ENCODE measurements at regions not wholly inside any gene's neighbourhood (a gene's known extent, or its start where the extent isn't known, plus 50 kb on each side); places are given as distances from the start of the nearest gene placed in this dataset.

- DNase-seq (ENCODE audit: low read depth) = no peak
These were observed 57.2 kb downstream of the NKX6-1 start for GRCh38 chr4:84441758-84442377.

- DNase-seq (ENCODE audit: low read depth) = no peak
These were observed 59.1 kb downstream of the NKX6-1 start for GRCh38 chr4:84439996-84440395.

- no peak for DNase-seq (ENCODE audit: low read depth)
These were observed 62.3 kb downstream of the NKX6-1 start for GRCh38 chr4:84436812-84437211.

- DNase-seq (ENCODE audit: low read depth) = no peak
These were observed 64.7 kb downstream of the NKX6-1 start for GRCh38 chr4:84434344-84434743.

- DNase-seq (ENCODE audit: low read depth) = no peak
These were observed 65.4 kb downstream of the NKX6-1 start for GRCh38 chr4:84433633-84434222.

- no peak for DNase-seq (ENCODE audit: low read depth)
These were observed 66.4 kb downstream of the NKX6-1 start for GRCh38 chr4:84432713-84433112.

GRCh38 chr4:84420608-84421007 is 78.5 kb downstream of the NKX6-1 start:
- DNase-seq (ENCODE audit: low read depth) = no peak

GRCh38 chr4:84419201-84419600 is 79.9 kb downstream of the NKX6-1 start:
- DNase-seq (ENCODE audit: low read depth) = no peak

GRCh38 chr4:84417997-84418709 is 80.9 kb downstream of the NKX6-1 start:
- DNase-seq (ENCODE audit: low read depth) = no peak

- no peak for DNase-seq (ENCODE audit: low read depth)
These were observed 85.1 kb downstream of the NKX6-1 start for GRCh38 chr4:84413976-84414375.

- DNase-seq (ENCODE audit: low read depth) = no peak
These were observed 85.6 kb downstream of the NKX6-1 start for GRCh38 chr4:84413480-84413879.

GRCh38 chr4:84412062-84412461 is 87.0 kb downstream of the NKX6-1 start:
- no peak for DNase-seq (ENCODE audit: low read depth)

- no peak for DNase-seq (ENCODE audit: low read depth)
These were observed 91.3 kb downstream of the NKX6-1 start for GRCh38 chr4:84407554-84408407.

GRCh38 chr4:84403656-84404055 is 95.4 kb downstream of the NKX6-1 start:
- no peak for DNase-seq (ENCODE audit: low read depth)

- no peak for DNase-seq (ENCODE audit: low read depth)
These were observed 97.3 kb downstream of the NKX6-1 start for GRCh38 chr4:84401701-84402306.

GRCh38 chr4:84394386-84394785 is 104.7 kb downstream of the NKX6-1 start:
- no peak for DNase-seq (ENCODE audit: low read depth)

GRCh38 chr4:84392951-84393590 is 106.0 kb downstream of the NKX6-1 start:
- no peak for DNase-seq (ENCODE audit: low read depth)

- DNase-seq (ENCODE audit: low read depth) = no peak
These were observed 109.7 kb downstream of the NKX6-1 start for GRCh38 chr4:84389406-84389805.

- no peak for DNase-seq (ENCODE audit: low read depth)
These were observed 113.9 kb downstream of the NKX6-1 start for GRCh38 chr4:84385203-84385602.

GRCh38 chr4:84384801-84385200 is 114.3 kb downstream of the NKX6-1 start:
- DNase-seq (ENCODE audit: low read depth) = no peak

GRCh38 chr4:84381759-84382158 is 117.3 kb downstream of the NKX6-1 start:
- no peak for DNase-seq (ENCODE audit: low read depth)

Measured in CMK (cell line).